Endodermal cell (in vitro differentiated cells): ENCODE measurements at regions not wholly inside any gene's neighbourhood (a gene's known extent, or its start where the extent isn't known, plus 50 kb on each side); places are given as distances from the start of the nearest gene placed in this dataset.
"Not testable (repeated sequence)": the region's sequence is repeated elsewhere in the genome, so short reads cannot be mapped to it uniquely, and the experiment has no call there.

Experiments
- DNase-seq: peaks from one replicate; pipeline ENCODE4 v3.0.0-alpha.2; 2017
- H3K27ac ChIP-seq: 2 replicates; pipeline ENCODE4 v1.5.1; 2013; ENCODE audit warnings: mild to moderate bottlenecking, low read depth, low read length, moderate library complexity
- H3K27me3 ChIP-seq: 2 replicates; pipeline ENCODE4 v1.6.1; 2013; ENCODE audit warnings: mild to moderate bottlenecking, low read length, moderate library complexity; ENCODE audit not compliant: insufficient read depth, control insufficient read depth, poor library complexity, severe bottlenecking
- H3K36me3 ChIP-seq: 2 replicates; pipeline ENCODE4 v1.7.0; 2013; ENCODE audit warnings: mild to moderate bottlenecking, low read length, moderate library complexity; ENCODE audit not compliant: control insufficient read depth, insufficient read depth
- H3K4me1 ChIP-seq: one replicate; pipeline ENCODE4 v1.7.0; 2013; ENCODE audit warnings: low read length; ENCODE audit not compliant: control insufficient read depth, insufficient read depth
- H3K4me3 ChIP-seq: 2 replicates; pipeline ENCODE4 v1.5.1; 2013; ENCODE audit warnings: mild to moderate bottlenecking, low read length, moderate library complexity
- H3K9ac ChIP-seq: 2 replicates; pipeline ENCODE4 v1.6.1; 2013; ENCODE audit warnings: mild to moderate bottlenecking, low read length, moderate library complexity; ENCODE audit not compliant: poor library complexity, severe bottlenecking; ENCODE audit errors: extremely low read depth
- H3K9me3 ChIP-seq: 2 replicates; pipeline ENCODE4 v1.6.1; 2013; ENCODE audit warnings: mild to moderate bottlenecking, low read length, moderate library complexity; ENCODE audit not compliant: control insufficient read depth
- H3K27ac Mint-ChIP-seq: 2 replicates; pipeline ENCODE4 v1.8.0; 2020; ENCODE audit warnings: mixed read lengths
- H3K27me3 Mint-ChIP-seq: 2 replicates; pipeline ENCODE4 v1.8.0; 2021; ENCODE audit warnings: mild to moderate bottlenecking, mixed read lengths; ENCODE audit not compliant: insufficient read depth
- H3K36me3 Mint-ChIP-seq: 2 replicates; pipeline ENCODE4 v1.8.0; 2020; ENCODE audit warnings: low read depth, mixed read lengths
- H3K4me1 Mint-ChIP-seq: 2 replicates; pipeline ENCODE4 v1.8.0; 2020; ENCODE audit warnings: mixed read lengths
- H3K4me3 Mint-ChIP-seq: 2 replicates; pipeline ENCODE4 v1.8.0; 2020; ENCODE audit warnings: mild to moderate bottlenecking, moderate library complexity, mixed read lengths
- H3K9me3 Mint-ChIP-seq: 2 replicates; pipeline ENCODE4 v1.8.0; 2020; ENCODE audit warnings: mild to moderate bottlenecking, mixed read lengths
- CTCF ChIP-seq: fragments of 200-600 bp; sonication (generic); conservative IDR thresholded peaks from 2 replicates; pipeline ENCODE4 v1.5.0; 2021; ENCODE audit warnings: antibody characterized with exemption, mild to moderate bottlenecking
- WGBS, 2 experiments: methylation state at CpG; one replicate each; pipeline versions ENCODE4 v1.1.5 to v1.1.7; 2013; ENCODE audit warnings: missing lambda C conversion rate in 2 of 2, mixed read lengths in 1 of 2; ENCODE audit not compliant: insufficient coverage in 1 of 2, insufficient read length in 1 of 2; 5-methylcytosine and 5-hydroxymethylcytosine counted together

- WGBS, 2 experiments: 100% methylated on average over 2 of the region's 2 CpGs; no CpG with 5 or more reads in 1 of the 2 experiments
- no peak overlapping the region for H3K4me3 ChIP-seq
- no peaks in the 10 kb centered on the region for H3K9me3 Mint-ChIP-seq
- H3K4me1 Mint-ChIP-seq: peaks cover 3% of the 10 kb centered on the region
- no peaks in the 10 kb centered on the region for H3K36me3 ChIP-seq
- H3K27me3 ChIP-seq: no peaks in the 10 kb centered on the region
- H3K9me3 ChIP-seq: no peaks in the 10 kb centered on the region
- H3K27ac Mint-ChIP-seq: no peak overlapping the region
- no peaks in the 10 kb centered on the region for H3K36me3 Mint-ChIP-seq
- no peak overlapping the region for H3K4me3 Mint-ChIP-seq
- TF ChIP-seq CTCF: no peak
- no peak overlapping the region for H3K9ac ChIP-seq
- no peak overlapping the region for H3K27ac ChIP-seq
- no peaks in the 10 kb centered on the region for H3K4me1 ChIP-seq
- no peak for DNase-seq
- peaks cover 6% of the 10 kb centered on the region for H3K27me3 Mint-ChIP-seq
These were observed 273.7 kb downstream of the SRGAP2C start for GRCh38 chr1:121458291-121459048.

GRCh38 chr1:121459235-121459634 lies 274.5 kb downstream of the SRGAP2C start:
- no peaks in the 10 kb centered on the region for H3K4me1 ChIP-seq
- no peaks in the 10 kb centered on the region for H3K36me3 ChIP-seq
- H3K9me3 ChIP-seq: no peaks in the 10 kb centered on the region
- Mint-ChIP-seq H3K4me3 (no peak overlapping the region), H3K36me3 (no peaks in the 10 kb centered on the region), H3K27me3 (peaks cover 2% of the 10 kb centered on the region), H3K27ac (no peak overlapping the region), H3K4me1 (peaks cover 3% of the 10 kb centered on the region), H3K9me3 (no peaks in the 10 kb centered on the region)
- TF ChIP-seq CTCF: no peak
- no peaks in the 10 kb centered on the region for H3K27me3 ChIP-seq
- no peak overlapping the region for H3K27ac ChIP-seq
- DNase-seq: no peak
- 100% methylated on average over 1 of the region's 2 CpGs; no CpG with 5 or more reads in 1 of the 2 experiments for WGBS, 2 experiments
- H3K9ac ChIP-seq: no peak overlapping the region
- H3K4me3 ChIP-seq: no peak overlapping the region

- H3K36me3 Mint-ChIP-seq, H3K4me1 ChIP-seq, DNase-seq, H3K27me3 ChIP-seq, H3K27ac Mint-ChIP-seq, H3K4me3 Mint-ChIP-seq, H3K9ac ChIP-seq, H3K36me3 ChIP-seq, H3K27me3 Mint-ChIP-seq, H3K9me3 ChIP-seq, H3K4me1 Mint-ChIP-seq, H3K27ac ChIP-seq, H3K4me3 ChIP-seq: not testable (repeated sequence)
- peaks cover 17% of the 10 kb centered on the region for H3K9me3 Mint-ChIP-seq
- 83 to 94% methylated on average over 1 of the region's 1 CpG for WGBS, 2 experiments
These were observed 284.6 kb downstream of the SRGAP2C start for GRCh38 chr1:121469395-121469794.

GRCh38 chr1:121470401-121470800 lies 285.6 kb downstream of the SRGAP2C start:
- not testable (repeated sequence) for H3K4me1 ChIP-seq, DNase-seq, H3K27me3 Mint-ChIP-seq, H3K9me3 ChIP-seq, H3K9ac ChIP-seq, H3K4me3 ChIP-seq, H3K27ac Mint-ChIP-seq, H3K36me3 ChIP-seq, H3K27ac ChIP-seq, H3K36me3 Mint-ChIP-seq, H3K4me1 Mint-ChIP-seq, H3K27me3 ChIP-seq, H3K4me3 Mint-ChIP-seq
- peaks cover 20% of the 10 kb centered on the region for H3K9me3 Mint-ChIP-seq
- WGBS, 2 experiments: 78 to 94% methylated on average over 2 of the region's 2 CpGs
